GM12864 (cell line): ENCODE measurements at regions not wholly inside any gene's neighbourhood (a gene's known extent, or its start where the extent isn't known, plus 50 kb on each side); places are given as distances from the start of the nearest gene placed in this dataset.

ENCODE experiments used
- DNase-seq: peaks from one replicate; pipeline ENCODE4 v3.0.0-alpha.2; 2011; ENCODE audit warnings: low read depth
- H3K4me3 ChIP-seq: 2 replicates; pipeline ENCODE4 v1.5.1; 2011; ENCODE audit warnings: mild to moderate bottlenecking, low read depth, low read length, control low read depth
- CTCF ChIP-seq: IDR thresholded peaks from 2 replicates; pipeline ENCODE4 v1.5.1; 2011; ENCODE audit warnings: low read depth, mild to moderate bottlenecking, moderate library complexity, low read length, control low read depth, inconsistent platforms; ENCODE audit errors: missing control alignments

- no peak overlapping the region for H3K4me3 ChIP-seq
- no peak for TF ChIP-seq CTCF
- DNase-seq = no peak
Measured at GRCh38 chr7:68244389-68244788, 1247.8 kb downstream of the TYW1 start.

DNA sequence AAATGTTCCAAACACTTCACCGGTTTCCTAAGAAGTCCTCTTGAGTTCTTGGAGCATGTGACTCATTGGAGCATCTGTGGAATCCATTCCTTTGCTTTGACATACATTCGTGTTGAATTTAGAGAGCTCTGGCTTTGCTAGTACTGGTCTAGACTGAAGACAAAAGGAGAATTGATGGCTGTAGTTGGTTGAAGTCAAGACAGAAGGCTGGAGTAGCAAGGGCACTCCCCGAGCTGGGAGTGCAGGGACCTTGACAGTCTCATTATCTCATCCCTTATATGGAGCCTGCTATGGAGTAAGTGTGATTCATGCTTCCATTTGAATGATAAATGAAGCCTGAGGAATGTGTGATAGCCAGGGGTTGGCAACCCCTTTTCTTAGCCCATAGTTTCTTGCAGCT lies 1249.1 kb downstream of the TYW1 start:
- no peak for TF ChIP-seq CTCF
- H3K4me3 ChIP-seq = no peak overlapping the region
- DNase-seq = no peak

GRCh38 chr7:68246189-68246633 lies 1249.6 kb downstream of the TYW1 start:
- H3K4me3 ChIP-seq = no peak overlapping the region
- TF ChIP-seq CTCF = no peak
- no peak for DNase-seq

DNA sequence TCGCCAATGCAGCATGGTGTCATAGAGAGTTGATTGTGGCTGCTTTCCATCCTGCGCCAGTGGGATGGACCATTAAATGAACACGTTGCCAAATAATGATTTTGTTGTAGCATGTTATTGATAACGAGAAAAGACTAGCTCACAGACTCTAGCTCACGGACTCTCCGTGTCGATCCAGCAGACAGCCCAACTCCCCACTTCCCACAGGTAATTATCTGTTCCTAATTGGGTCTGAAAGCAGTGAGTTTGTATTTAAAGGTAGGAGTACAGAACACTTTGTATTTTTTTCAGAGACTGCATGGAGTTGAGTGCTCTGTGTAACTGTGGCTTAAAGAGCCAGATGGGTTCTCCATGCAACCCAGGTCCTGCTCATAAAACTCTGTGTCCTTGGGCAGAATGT lies 1250.5 kb downstream of the TYW1 start:
- DNase-seq = no peak
- TF ChIP-seq CTCF = no peak
- no peak overlapping the region for H3K4me3 ChIP-seq

GRCh38 chr7:68247571-68247970 lies 1250.9 kb downstream of the TYW1 start:
- TF ChIP-seq CTCF = no peak
- no peak overlapping the region for H3K4me3 ChIP-seq
- no peak for DNase-seq

DNA sequence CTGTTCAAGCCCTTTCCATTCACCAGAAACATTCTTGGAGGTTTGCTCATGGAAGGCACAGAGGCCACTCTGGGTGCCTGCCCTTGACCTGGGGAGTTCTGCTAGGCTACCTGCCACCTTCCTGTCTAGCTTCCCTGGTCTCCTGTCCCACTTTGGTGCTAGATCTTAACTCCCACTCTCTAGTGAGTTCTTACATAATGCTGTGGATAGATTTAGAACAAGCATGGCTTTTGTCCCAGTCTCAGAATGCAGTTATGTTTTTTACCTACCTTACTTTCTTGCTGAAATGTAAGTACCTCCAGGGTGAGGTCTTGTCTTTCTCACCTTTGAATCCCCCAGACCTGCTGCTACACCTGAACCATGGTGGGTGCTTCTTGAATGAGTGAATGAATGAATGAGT lies 1252.3 kb downstream of the TYW1 start:
- no peak for TF ChIP-seq CTCF
- no peak for DNase-seq
- H3K4me3 ChIP-seq = no peak overlapping the region

DNA sequence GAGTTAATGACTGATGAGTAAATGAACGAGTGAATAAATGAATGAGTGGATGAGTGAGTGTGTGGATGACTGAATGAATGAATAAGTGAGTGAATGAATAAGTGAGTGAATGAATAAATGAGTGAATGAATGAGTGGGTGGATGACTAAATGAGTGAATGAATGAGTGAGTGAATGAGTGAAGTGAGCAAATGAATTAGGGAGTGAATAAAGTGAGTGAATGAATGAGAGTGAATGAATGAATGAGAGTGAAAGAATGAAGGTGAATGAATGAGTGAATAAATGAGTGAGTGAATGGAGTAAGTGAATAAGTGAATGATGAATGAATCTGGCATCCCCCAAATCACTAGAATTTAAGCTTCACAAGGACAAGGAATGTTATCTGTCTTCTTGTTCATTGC lies 1253.0 kb downstream of the TYW1 start:
- no peak overlapping the region for H3K4me3 ChIP-seq
- no peak for TF ChIP-seq CTCF
- DNase-seq = no peak
